H1 (cell line): ENCODE measurements at regions not wholly inside any gene's neighbourhood (a gene's known extent, or its start where the extent isn't known, plus 50 kb on each side); places are given as distances from the start of the nearest gene placed in this dataset.
"Not testable (repeated sequence)": the region's sequence is repeated elsewhere in the genome, so short reads cannot be mapped to it uniquely, and the experiment has no call there.

Experiments used
- ASH2L ChIP-seq: fragments of 200-600, 300-600 bp; sonication (generic); IDR thresholded peaks from one replicate; pipeline ENCODE4 v1.7.1; 2017; ENCODE audit warnings: low read length
- CHD2 ChIP-seq: IDR thresholded peaks from 2 replicates; pipeline ENCODE4 v1.6.1; 2012; ENCODE audit warnings: low read length, improper control_type of control experiment
- EP300 ChIP-seq, 2 experiments: IDR thresholded peaks; 1 replicate in 1 of 2; 2 replicates in 1 of 2; pipeline ENCODE4 v1.6.1; 2011 to 2012; ENCODE audit warnings: low read depth in 2 of 2, low read length in 2 of 2, mild to moderate bottlenecking in 2 of 2, borderline replicate concordance in 1 of 2, inconsistent platforms in 1 of 2, moderate library complexity in 1 of 2
- EZH2 ChIP-seq: fragments of 200-600 bp; sonication (generic); IDR thresholded peaks from 2 replicates; pipeline ENCODE4 v1.7.1; 2012; ENCODE audit warnings: low read depth, mild to moderate bottlenecking, moderate library complexity, low read length, inconsistent platforms; ENCODE audit not compliant: severe bottlenecking
- JUN ChIP-seq: IDR thresholded peaks from 2 replicates; pipeline ENCODE4 v1.6.1; 2011; ENCODE audit warnings: low read depth, mild to moderate bottlenecking, improper control_type of control experiment, low read length
- JUND ChIP-seq: IDR thresholded peaks from 2 replicates; pipeline ENCODE4 v1.6.1; 2011; ENCODE audit warnings: mild to moderate bottlenecking, improper control_type of control experiment, low read length
- POLR2A ChIP-seq, 2 experiments: IDR thresholded peaks; 1 replicate in 1 of 2; 2 replicates in 1 of 2; pipeline ENCODE4 v1.6.1; 2011; ENCODE audit warnings: low read depth in 2 of 2, low read length in 2 of 2, mild to moderate bottlenecking in 2 of 2; ENCODE audit errors: control extremely low read depth in 1 of 2
- RBBP5 ChIP-seq: IDR thresholded peaks from 2 replicates; pipeline ENCODE4 v1.7.1; 2012; ENCODE audit warnings: low read depth, mild to moderate bottlenecking, inconsistent platforms, low read length, moderate library complexity, borderline replicate concordance
- TCF12 ChIP-seq: IDR thresholded peaks from 2 replicates; pipeline ENCODE4 v1.6.1; 2011; ENCODE audit warnings: low read depth, mild to moderate bottlenecking, low read length
- YY1 ChIP-seq: IDR thresholded peaks from 2 replicates; pipeline ENCODE4 v1.6.1; 2011; ENCODE audit warnings: low read depth, mild to moderate bottlenecking, low read length
- TF ChIP-seq, protein P1 (sequence below), 3 experiments: IDR thresholded peaks; 1 replicate in 2 of 3; 2 replicates in 1 of 3; pipeline versions ENCODE4 v1.5.1 to v1.6.1; 2011; ENCODE audit warnings: low read length in 3 of 3, mild to moderate bottlenecking in 3 of 3, inconsistent platforms in 2 of 3, low read depth in 1 of 3, moderate library complexity in 1 of 3; ENCODE audit not compliant: insufficient read depth in 1 of 3; ENCODE audit errors: control extremely low read depth in 1 of 3
- TF ChIP-seq, protein P2 (sequence below): IDR thresholded peaks from 2 replicates; pipeline ENCODE4 v1.6.1; 2012; ENCODE audit warnings: low read length, inconsistent platforms
- TF ChIP-seq, protein P3 (sequence below): IDR thresholded peaks from 2 replicates; pipeline ENCODE4 v1.6.1; 2011; ENCODE audit warnings: low read depth, mild to moderate bottlenecking, low read length; ENCODE audit not compliant: insufficient read depth

DNA sequence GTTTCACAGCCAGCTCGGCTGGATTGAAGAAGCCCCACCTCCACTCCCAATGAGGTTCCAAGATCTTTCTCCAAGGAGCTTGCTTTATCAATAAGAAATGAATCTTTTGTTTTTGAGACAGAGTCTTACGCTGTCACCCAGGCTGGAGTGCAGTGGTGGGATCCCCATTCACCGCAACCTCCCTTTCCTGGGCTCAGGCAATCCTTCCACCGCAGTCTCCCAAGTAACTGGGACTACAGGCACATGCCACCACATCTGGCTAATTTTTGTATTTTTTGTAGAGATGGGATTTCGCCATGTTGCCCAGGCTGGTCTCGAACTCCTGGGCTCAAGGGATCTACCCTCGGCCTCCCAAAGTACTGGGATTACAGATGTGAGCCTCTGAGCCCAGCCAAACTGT lies 175.3 kb downstream of the OR4M2 start:
- TF ChIP-seq POLR2A (IDR thresholded peaks at IDR 0.05; ENCODE audit: control extremely low read depth in 1 of 2, low read depth in 2 of 2, low read length in 2 of 2); CHD2; YY1; TCF12; EZH2; JUND; EP300 (IDR thresholded peaks at IDR 0.05; ENCODE audit: borderline replicate concordance in 1 of 2, low read depth in 2 of 2, low read length in 2 of 2); RBBP5; JUN; ASH2L: not testable (repeated sequence)
- TF ChIP-seq, protein P1, sequence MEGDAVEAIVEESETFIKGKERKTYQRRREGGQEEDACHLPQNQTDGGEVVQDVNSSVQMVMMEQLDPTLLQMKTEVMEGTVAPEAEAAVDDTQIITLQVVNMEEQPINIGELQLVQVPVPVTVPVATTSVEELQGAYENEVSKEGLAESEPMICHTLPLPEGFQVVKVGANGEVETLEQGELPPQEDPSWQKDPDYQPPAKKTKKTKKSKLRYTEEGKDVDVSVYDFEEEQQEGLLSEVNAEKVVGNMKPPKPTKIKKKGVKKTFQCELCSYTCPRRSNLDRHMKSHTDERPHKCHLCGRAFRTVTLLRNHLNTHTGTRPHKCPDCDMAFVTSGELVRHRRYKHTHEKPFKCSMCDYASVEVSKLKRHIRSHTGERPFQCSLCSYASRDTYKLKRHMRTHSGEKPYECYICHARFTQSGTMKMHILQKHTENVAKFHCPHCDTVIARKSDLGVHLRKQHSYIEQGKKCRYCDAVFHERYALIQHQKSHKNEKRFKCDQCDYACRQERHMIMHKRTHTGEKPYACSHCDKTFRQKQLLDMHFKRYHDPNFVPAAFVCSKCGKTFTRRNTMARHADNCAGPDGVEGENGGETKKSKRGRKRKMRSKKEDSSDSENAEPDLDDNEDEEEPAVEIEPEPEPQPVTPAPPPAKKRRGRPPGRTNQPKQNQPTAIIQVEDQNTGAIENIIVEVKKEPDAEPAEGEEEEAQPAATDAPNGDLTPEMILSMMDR (IDR thresholded peaks at IDR 0.05; ENCODE audit: control extremely low read depth in 1 of 3, insufficient read depth in 1 of 3, low read depth in 1 of 3, low read length in 3 of 3) = not testable (repeated sequence)
- TF ChIP-seq, protein P2, sequence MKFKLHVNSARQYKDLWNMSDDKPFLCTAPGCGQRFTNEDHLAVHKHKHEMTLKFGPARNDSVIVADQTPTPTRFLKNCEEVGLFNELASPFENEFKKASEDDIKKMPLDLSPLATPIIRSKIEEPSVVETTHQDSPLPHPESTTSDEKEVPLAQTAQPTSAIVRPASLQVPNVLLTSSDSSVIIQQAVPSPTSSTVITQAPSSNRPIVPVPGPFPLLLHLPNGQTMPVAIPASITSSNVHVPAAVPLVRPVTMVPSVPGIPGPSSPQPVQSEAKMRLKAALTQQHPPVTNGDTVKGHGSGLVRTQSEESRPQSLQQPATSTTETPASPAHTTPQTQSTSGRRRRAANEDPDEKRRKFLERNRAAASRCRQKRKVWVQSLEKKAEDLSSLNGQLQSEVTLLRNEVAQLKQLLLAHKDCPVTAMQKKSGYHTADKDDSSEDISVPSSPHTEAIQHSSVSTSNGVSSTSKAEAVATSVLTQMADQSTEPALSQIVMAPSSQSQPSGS = not testable (repeated sequence)
- TF ChIP-seq, protein P3, sequence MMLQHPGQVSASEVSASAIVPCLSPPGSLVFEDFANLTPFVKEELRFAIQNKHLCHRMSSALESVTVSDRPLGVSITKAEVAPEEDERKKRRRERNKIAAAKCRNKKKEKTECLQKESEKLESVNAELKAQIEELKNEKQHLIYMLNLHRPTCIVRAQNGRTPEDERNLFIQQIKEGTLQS = not testable (repeated sequence)
